ENCODE measurements at regions not wholly inside any gene's neighbourhood (a gene's known extent, or its start where the extent isn't known, plus 50 kb on each side); places are given as distances from the start of the nearest gene placed in this dataset.

- no TSS peak for BruUV-seq (replicated peaks)
- no peak overlapping the region for H3K27ac ChIP-seq (ENCODE audit: low read length)
- in situ Hi-C loops (cut with HindIII; ENCODE audit: low pct_unique_long_range_greater_than_20kb, low sequenced_read_pairs), result no loop called here
- no peak for TF ChIP-seq REST (IDR thresholded peaks at IDR 0.05; ENCODE audit: insufficient read depth in 1 of 2, low read depth in 2 of 2, low read length in 1 of 2)
- ChIA-PET CTCF (no interaction called here), POLR2A (no interaction called here)
- no peaks in the 10 kb centered on the region for H3K27me3 ChIP-seq (ENCODE audit: control insufficient read depth, insufficient read depth, low read length)
- H3K4me1 ChIP-seq (ENCODE audit: control insufficient read depth, insufficient read depth, low read length), result no peaks in the 10 kb centered on the region
- intact Hi-C loops (cut with micrococcal nuclease; ENCODE audit: unreplicated experiment), result no loop called here
- no peak overlapping the region for H3K4me3 ChIP-seq (ENCODE audit: low read depth in 2 of 2, low read length in 2 of 2)
- H3K36me3 ChIP-seq (ENCODE audit: control insufficient read depth, insufficient read depth, low read length), result no peaks in the 10 kb centered on the region
- no peaks in the 10 kb centered on the region for H3K9me3 ChIP-seq (ENCODE audit: control insufficient read depth, insufficient read depth, low read depth, low read length)
- DNase-seq (ENCODE audit: low read depth, low spot score), result no peak
- ATAC-seq, result no peak
Measured at GRCh38 chr20:60899320-60899719, 352.7 kb upstream of the CDH4 start.

GRCh38 chr20:60900618-60901017 lies 351.4 kb upstream of the CDH4 start:
- ChIA-PET POLR2A (no interaction called here), CTCF (no interaction called here)
- DNase-seq (ENCODE audit: low read depth, low spot score) (no peak), ATAC-seq (no peak)
- BruUV-seq (replicated peaks), result no TSS peak
- TF ChIP-seq CTCF (IDR thresholded peaks at IDR 0.05) (no peak), TCF7L2 (IDR thresholded peaks at IDR 0.05; ENCODE audit: low read depth, low read length) (no peak), POLR2AphosphoS5 (IDR thresholded peaks at IDR 0.05; ENCODE audit: low read depth, low read length) (no peak), REST (IDR thresholded peaks at IDR 0.05; ENCODE audit: insufficient read depth in 1 of 2, low read depth in 2 of 2, low read length in 1 of 2) (no peak), SIN3A (IDR thresholded peaks at IDR 0.05; ENCODE audit: borderline replicate concordance, insufficient read depth, low read depth, low read length) (no peak)
- H3K27ac ChIP-seq (ENCODE audit: low read length), result no peak overlapping the region
- no peaks in the 10 kb centered on the region for H3K9me3 ChIP-seq (ENCODE audit: control insufficient read depth, insufficient read depth, low read depth, low read length)
- no peaks in the 10 kb centered on the region for H3K27me3 ChIP-seq (ENCODE audit: control insufficient read depth, insufficient read depth, low read length)
- no peaks in the 10 kb centered on the region for H3K4me1 ChIP-seq (ENCODE audit: control insufficient read depth, insufficient read depth, low read length)
- H3K4me3 ChIP-seq (ENCODE audit: low read depth in 2 of 2, low read length in 2 of 2), result no peak overlapping the region
- in situ Hi-C loops (cut with HindIII; ENCODE audit: low pct_unique_long_range_greater_than_20kb, low sequenced_read_pairs), result no loop called here
- no peaks in the 10 kb centered on the region for H3K36me3 ChIP-seq (ENCODE audit: control insufficient read depth, insufficient read depth, low read length)
- intact Hi-C loops (cut with micrococcal nuclease; ENCODE audit: unreplicated experiment), result no loop called here

Measured in Panc1 (cell line).